ENCODE measurements at regions not wholly inside any gene's neighbourhood (a gene's known extent, or its start where the extent isn't known, plus 50 kb on each side); places are given as distances from the start of the nearest gene placed in this dataset.

DNA sequence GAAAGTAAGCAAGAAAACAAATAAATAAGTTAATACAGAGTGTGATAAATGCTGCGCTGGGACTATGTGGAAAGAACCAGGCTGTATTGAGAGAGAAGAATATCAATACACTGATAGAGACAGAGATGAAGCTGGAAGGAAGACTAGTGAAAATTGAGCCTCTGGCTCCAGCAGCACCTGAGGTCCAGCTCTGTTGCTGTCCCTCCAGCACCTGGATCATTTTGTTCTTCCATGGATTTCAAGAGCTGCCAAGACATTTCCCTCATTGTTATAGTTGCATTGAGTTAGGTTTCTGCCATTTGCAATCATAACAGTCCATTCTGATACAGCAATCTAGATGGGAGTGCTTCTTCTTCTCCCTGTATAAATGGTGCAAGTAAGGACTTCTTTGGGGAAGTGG lies 242.7 kb upstream of the FGGY start:
- TF ChIP-seq, protein P1, sequence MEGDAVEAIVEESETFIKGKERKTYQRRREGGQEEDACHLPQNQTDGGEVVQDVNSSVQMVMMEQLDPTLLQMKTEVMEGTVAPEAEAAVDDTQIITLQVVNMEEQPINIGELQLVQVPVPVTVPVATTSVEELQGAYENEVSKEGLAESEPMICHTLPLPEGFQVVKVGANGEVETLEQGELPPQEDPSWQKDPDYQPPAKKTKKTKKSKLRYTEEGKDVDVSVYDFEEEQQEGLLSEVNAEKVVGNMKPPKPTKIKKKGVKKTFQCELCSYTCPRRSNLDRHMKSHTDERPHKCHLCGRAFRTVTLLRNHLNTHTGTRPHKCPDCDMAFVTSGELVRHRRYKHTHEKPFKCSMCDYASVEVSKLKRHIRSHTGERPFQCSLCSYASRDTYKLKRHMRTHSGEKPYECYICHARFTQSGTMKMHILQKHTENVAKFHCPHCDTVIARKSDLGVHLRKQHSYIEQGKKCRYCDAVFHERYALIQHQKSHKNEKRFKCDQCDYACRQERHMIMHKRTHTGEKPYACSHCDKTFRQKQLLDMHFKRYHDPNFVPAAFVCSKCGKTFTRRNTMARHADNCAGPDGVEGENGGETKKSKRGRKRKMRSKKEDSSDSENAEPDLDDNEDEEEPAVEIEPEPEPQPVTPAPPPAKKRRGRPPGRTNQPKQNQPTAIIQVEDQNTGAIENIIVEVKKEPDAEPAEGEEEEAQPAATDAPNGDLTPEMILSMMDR (IDR thresholded peaks at IDR 0.05), result no peak
- no peak for TF ChIP-seq POLR2A (IDR thresholded peaks at IDR 0.05)

All from sigmoid colon (tissue), 3 donors.